ENCODE measurements at regions not wholly inside any gene's neighbourhood (a gene's known extent, or its start where the extent isn't known, plus 50 kb on each side); places are given as distances from the start of the nearest gene placed in this dataset.

DNA sequence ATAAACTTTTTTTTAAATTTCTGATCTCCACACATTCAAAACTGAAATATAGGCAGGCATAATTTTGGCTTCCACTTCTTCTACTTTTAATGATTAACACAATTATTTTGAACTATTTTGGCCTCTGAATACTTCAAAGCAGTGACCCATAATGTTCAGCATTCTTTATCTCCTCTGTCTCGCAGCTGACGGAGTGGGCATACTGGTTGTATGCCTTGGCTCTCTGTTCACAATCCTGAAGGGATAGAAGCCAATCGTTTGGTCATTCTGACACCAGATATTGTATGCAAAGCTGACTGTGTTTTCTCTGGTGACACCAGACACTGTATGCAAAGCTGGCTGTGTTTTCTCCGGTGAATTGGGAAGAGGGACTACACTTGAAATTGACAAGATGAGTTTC lies 833.0 kb downstream of the EFNB2 start:
- no peaks in the 10 kb centered on the region for H3K79me1 ChIP-seq (ENCODE audit: low read depth, low read length)
- H2AK5ac ChIP-seq (ENCODE audit: low read depth, low read length), result no peak overlapping the region
- H2AFZ ChIP-seq (ENCODE audit: low read length), result no peak overlapping the region; the same call in 1 of the 2 replicates
- H3K9ac ChIP-seq (replicated peaks in 1 of 4; ENCODE audit: extremely low read depth in 1 of 4, low read depth in 3 of 4, low read length in 3 of 4), result no peak overlapping the region
- H2BK12ac ChIP-seq (ENCODE audit: low read depth, low read length), result no peak overlapping the region
- H3K4me2 ChIP-seq (ENCODE audit: insufficient read depth in 1 of 2, low read depth in 2 of 2, low read length in 2 of 2), result no peak overlapping the region
- FAIRE-seq (no peak), DNase-seq (ENCODE audit: low read depth in 1 of 2, low spot score in 2 of 2) (no peak)
- CTCF ChIA-PET (ENCODE audit: partially characterized antibody), result no interaction called here
- no peaks in the 10 kb centered on the region for H3K4me1 ChIP-seq (replicated peaks in 1 of 4; ENCODE audit: control insufficient read depth in 3 of 4, insufficient read depth in 4 of 4, low read length in 3 of 4)
- H3K56ac ChIP-seq (replicated peaks; ENCODE audit: insufficient read length, low read depth, low read length), result no peak overlapping the region
- no peaks in the 10 kb centered on the region for H3K9me3 ChIP-seq (ENCODE audit: insufficient read depth in 2 of 2, low read depth in 1 of 2, low read length in 1 of 2)
- WGBS, 2 experiments (ENCODE audit: extremely low coverage in 1 of 2, insufficient coverage in 1 of 2, insufficient read length in 1 of 2, insufficient replicate concordance in 2 of 2, low coverage in 1 of 2, low lambda C conversion rate in 2 of 2, missing lambda C conversion rate in 1 of 2), result 91% methylated on average over 4 of the region's 4 CpGs; no CpG with 5 or more reads in 1 of the 2 experiments
- no peak overlapping the region for H2BK5ac ChIP-seq (ENCODE audit: low read depth, low read length)
- H4K20me1 ChIP-seq (replicated peaks in 1 of 2; ENCODE audit: control insufficient read depth in 1 of 2, insufficient read depth in 2 of 2, low read length in 2 of 2), result no peaks in the 10 kb centered on the region
- no peak overlapping the region for H3K18ac ChIP-seq (ENCODE audit: extremely low read depth, low read length)
- H3K23me2 ChIP-seq (ENCODE audit: low read depth, low read length), result no peaks in the 10 kb centered on the region
- H3K27me3 ChIP-seq (replicated peaks in 1 of 4; ENCODE audit: control insufficient read depth in 3 of 4, extremely low read depth in 1 of 4, insufficient read depth in 3 of 4, low read length in 3 of 4), result no peaks in the 10 kb centered on the region
- no peaks in the 10 kb centered on the region for H3K36me3 ChIP-seq (ENCODE audit: control insufficient read depth in 2 of 4, insufficient read depth in 4 of 4, low read length in 3 of 4)
- no peak overlapping the region for H3K23ac ChIP-seq (ENCODE audit: insufficient read length)
- H4K8ac ChIP-seq (ENCODE audit: extremely low read depth, insufficient read depth, low read length), result no peak overlapping the region
- POLR2A ChIA-PET (ENCODE audit: partially characterized antibody), result no interaction called here
- H3K4ac ChIP-seq (replicated peaks; ENCODE audit: insufficient read length, low read depth, low read length), result no peak overlapping the region
- H3K4me3 ChIP-seq (ENCODE audit: extremely low read depth in 1 of 4, insufficient read depth in 2 of 4, low read depth in 3 of 4, low read length in 4 of 4), result no peak overlapping the region
- no peak overlapping the region for H2BK15ac ChIP-seq (ENCODE audit: low read length)
- no peak overlapping the region for H2BK20ac ChIP-seq (ENCODE audit: low read length)
- no peak overlapping the region for H4K5ac ChIP-seq (ENCODE audit: insufficient read length, low read depth, low read length)
- H2BK120ac ChIP-seq (replicated peaks; ENCODE audit: low read depth, low read length), result no peak overlapping the region
- no peak overlapping the region for H3K27ac ChIP-seq (ENCODE audit: low read depth, low read length)
- no peaks in the 10 kb centered on the region for H3K79me2 ChIP-seq (ENCODE audit: control insufficient read depth in 1 of 2, insufficient read depth in 2 of 2, low read length in 2 of 2)
- no peak overlapping the region for H3K14ac ChIP-seq (ENCODE audit: insufficient read length)
- H4K91ac ChIP-seq (replicated peaks; ENCODE audit: insufficient read length, low read length), result no peak overlapping the region
- TF ChIP-seq PHF8 (conservative IDR thresholded peaks at IDR 0.05; ENCODE audit: low read depth, low read length), result no peak
- TF ChIP-seq TBP (IDR thresholded peaks at IDR 0.05; ENCODE audit: low read depth, low read length), result no peak
- no peak for TF ChIP-seq CHD1 (IDR thresholded peaks at IDR 0.05; ENCODE audit: low read depth, low read length)
- no peak for TF ChIP-seq RXRA (IDR thresholded peaks at IDR 0.05; ENCODE audit: insufficient read depth, low read depth, low read length)
- no peak for TF ChIP-seq CREB1 (IDR thresholded peaks at IDR 0.05)
- no peak for TF ChIP-seq KDM1A (IDR thresholded peaks at IDR 0.05; ENCODE audit: borderline replicate concordance, low read length)
- TF ChIP-seq FOSL1 (IDR thresholded peaks at IDR 0.05; ENCODE audit: insufficient read depth, low read depth, low read length), result no peak
- TF ChIP-seq, protein P1, sequence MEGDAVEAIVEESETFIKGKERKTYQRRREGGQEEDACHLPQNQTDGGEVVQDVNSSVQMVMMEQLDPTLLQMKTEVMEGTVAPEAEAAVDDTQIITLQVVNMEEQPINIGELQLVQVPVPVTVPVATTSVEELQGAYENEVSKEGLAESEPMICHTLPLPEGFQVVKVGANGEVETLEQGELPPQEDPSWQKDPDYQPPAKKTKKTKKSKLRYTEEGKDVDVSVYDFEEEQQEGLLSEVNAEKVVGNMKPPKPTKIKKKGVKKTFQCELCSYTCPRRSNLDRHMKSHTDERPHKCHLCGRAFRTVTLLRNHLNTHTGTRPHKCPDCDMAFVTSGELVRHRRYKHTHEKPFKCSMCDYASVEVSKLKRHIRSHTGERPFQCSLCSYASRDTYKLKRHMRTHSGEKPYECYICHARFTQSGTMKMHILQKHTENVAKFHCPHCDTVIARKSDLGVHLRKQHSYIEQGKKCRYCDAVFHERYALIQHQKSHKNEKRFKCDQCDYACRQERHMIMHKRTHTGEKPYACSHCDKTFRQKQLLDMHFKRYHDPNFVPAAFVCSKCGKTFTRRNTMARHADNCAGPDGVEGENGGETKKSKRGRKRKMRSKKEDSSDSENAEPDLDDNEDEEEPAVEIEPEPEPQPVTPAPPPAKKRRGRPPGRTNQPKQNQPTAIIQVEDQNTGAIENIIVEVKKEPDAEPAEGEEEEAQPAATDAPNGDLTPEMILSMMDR (IDR thresholded peaks at IDR 0.05; ENCODE audit: control extremely low read depth in 1 of 3, insufficient read depth in 1 of 3, low read depth in 1 of 3, low read length in 3 of 3), result no peak
- no peak for TF ChIP-seq RFX5 (IDR thresholded peaks at IDR 0.05; ENCODE audit: borderline replicate concordance, low read depth, low read length)
- no peak for TF ChIP-seq EP300 (IDR thresholded peaks at IDR 0.05; ENCODE audit: borderline replicate concordance in 1 of 2, low read depth in 2 of 2, low read length in 2 of 2)
- TF ChIP-seq RAD21 (IDR thresholded peaks at IDR 0.05 in 1 of 2, conservative IDR thresholded peaks at IDR 0.05 in 1 of 2; ENCODE audit: low read depth in 2 of 2, low read length in 2 of 2), result no peak
- no peak for TF ChIP-seq POLR2AphosphoS5 (IDR thresholded peaks at IDR 0.05; ENCODE audit: low read depth, low read length)
- no peak for TF ChIP-seq NRF1 (IDR thresholded peaks at IDR 0.05; ENCODE audit: low read depth, low read length)
